GM21825 (cell line): ENCODE measurements at regions not wholly inside any gene's neighbourhood (a gene's known extent, or its start where the extent isn't known, plus 50 kb on each side); places are given as distances from the start of the nearest gene placed in this dataset.
"Not testable (repeated sequence)": the region's sequence is repeated elsewhere in the genome, so short reads cannot be mapped to it uniquely, and the experiment has no call there.

Experiments used
- ATAC-seq: cut with Tn5 transposase; IDR thresholded peaks from one replicate; pipeline ENCODE4 v1.9.1; 2021; ENCODE audit warnings: mild to moderate bottlenecking, moderate library complexity; ENCODE audit not compliant: unreplicated experiment

DNA sequence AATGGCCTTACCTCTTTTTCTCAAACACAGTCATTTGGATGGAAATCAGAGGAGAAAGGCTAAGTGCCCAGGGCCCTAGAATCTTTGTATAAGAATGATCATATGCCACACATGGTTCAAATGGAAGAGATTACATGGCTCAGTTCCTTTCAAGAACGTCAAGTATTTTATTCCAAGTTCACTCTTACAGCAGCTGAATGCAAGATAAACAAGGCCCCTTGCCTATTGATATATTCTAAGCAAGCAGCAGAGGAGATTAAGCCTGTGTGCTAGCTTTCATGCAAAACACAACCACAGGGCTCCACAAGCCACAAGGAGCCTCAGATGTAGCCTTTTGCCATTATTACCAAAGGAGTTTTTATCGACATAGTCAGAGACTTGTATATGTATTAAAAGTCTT, 55.3 kb upstream of the SLCO6A1 start:
- ATAC-seq, result no peak

DNA sequence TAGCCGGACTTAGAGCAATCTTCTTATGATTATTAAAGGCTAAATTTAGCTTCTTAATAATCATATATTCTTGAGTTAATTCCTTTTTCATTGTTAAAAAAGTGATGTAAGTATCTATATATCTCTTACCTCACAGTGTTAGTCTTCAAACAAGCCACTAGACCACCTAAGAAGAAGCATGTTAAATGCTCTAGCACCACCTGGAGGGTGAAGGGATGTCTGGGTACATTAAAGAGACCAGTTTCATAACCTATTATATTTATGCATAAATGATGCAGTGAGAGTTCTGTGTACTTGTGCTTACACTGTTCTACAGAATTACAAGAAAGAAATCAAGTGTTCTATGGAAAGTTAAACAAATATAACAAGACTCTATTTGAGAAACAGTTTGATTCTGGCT, 55.9 kb upstream of the SLCO6A1 start:
- no peak for ATAC-seq

DNA sequence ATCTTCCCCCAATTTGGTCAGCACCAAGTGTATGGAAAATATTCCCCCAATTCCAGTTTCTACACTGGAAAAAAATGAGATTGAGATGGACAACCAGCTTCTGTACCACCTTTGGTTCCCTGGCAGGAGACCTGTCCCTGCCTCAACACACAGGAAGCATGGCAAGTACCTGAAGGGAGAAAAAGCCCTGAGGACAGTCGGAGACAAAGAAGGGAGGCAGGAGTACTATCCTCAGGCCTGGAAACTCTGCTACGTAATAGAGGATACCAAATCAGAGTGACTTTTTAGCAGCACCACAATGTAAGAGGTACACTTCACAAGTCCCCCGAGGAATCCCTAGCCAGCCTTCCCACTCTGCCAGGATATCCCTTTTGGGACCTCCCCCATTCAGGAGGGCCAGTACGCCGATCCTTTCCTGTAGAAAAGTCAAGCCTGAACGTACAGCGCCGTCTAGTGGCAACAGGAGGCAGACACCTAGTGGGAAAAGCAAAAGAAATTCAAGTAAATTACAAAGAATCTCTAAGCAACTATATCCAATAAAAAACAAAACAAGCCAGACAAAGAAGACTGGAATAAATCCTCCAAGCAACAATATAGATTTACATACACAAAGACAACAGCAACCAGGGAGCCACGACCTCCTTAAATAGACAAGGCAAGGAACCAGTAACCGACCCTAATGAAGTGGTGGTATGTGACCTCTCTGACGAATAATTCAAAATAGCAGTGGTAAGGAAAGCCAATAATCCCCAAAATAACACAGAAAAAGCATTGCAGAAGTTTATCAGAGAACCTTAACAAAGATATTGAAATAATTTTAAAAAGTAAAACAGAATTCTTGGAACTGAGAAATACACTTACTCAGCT, 63.3 kb upstream of the SLCO6A1 start:
- no peak for ATAC-seq

DNA sequence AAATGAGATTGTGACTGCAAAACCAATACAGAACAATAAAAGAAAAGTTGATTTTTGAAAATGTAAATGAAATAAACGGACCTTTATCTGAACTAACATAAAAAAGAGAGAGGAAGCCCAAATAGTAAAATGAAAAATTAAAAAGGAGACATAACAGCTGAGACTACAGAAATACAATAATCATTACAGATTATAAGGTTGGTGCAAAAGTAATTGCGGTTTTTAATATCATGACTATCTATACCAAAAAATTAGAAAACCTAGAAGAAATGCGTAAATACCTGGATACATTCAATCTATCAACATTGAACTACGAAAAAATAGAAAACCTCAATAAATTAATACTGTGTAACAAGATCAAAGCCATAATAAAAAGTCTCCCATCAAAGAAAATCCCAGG, 71.9 kb upstream of the SLCO6A1 start:
- ATAC-seq, result no peak

DNA sequence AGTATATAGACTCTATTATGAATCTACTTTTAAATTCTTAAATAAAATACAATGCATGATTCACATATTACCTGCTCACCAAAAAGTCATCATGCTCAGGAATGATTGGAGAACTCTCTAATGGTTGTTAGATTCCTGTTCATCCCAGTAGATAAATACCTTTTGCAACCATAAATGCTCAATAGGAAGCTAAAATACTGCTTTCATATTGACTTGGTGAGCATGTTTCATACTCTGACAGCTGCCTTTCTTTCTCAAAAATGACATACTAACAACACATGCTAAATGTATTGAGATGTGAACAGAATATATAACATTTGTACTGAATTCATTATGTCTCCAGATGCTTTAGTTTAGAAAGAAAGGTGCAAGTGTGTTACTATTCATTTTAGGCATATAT, 79.6 kb upstream of the SLCO6A1 start:
- ATAC-seq, result no peak

DNA sequence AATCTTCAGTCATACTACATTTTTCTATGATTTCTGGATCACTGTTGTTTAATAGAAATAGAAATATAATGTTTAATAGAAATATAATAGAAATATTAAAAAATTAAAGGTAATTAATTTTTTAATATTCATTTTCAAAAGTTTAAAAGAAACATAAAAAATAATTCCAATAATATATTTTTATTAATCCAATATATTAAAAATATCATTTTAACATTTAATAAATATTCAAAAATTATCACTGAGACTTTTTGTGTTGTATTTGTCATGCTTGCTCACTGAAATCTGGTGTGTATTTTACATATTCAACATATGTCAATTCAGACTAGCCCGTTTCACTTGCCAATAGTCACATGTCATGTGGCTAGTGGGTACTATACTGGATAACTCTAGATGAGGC, 80.6 kb upstream of the SLCO6A1 start:
- no peak for ATAC-seq

DNA sequence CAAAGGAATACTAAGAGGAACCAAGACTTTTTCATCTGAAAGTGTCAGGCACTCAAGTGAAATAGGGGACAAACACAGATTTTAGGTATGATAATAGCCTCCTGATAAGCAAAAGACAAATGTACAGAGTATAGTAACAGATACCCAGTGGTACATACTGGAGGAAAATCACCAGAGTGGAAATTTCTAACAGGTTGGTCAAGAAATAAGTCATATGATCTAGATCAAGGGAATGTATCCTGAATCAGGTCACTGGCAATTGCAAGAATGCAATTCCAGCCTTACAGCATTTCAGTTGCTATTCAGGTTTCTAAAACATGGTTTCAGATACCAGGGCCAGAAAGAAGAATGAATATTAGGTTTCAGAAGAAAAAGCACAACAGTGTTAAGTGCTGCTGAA, 82.2 kb upstream of the SLCO6A1 start:
- ATAC-seq, result no peak

DNA sequence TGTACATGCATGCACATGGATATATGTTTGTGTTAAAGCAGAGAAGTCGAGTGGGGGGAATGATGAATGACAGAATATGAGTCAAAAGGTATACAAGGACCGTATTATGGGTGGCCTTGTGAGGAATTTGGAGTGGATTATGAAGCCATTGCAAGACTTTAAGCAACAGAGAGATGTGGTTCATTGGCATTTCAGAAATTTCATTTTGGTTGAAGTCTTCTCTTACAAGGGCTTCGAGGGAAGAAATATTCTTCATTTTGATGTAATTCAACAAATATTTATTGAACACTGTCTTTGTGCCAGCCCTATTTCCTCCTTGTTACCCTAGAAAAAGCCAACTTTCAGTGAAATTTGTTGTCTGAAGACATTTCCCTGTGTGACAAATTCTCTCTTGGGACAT, 83.9 kb upstream of the SLCO6A1 start:
- ATAC-seq, result no peak

DNA sequence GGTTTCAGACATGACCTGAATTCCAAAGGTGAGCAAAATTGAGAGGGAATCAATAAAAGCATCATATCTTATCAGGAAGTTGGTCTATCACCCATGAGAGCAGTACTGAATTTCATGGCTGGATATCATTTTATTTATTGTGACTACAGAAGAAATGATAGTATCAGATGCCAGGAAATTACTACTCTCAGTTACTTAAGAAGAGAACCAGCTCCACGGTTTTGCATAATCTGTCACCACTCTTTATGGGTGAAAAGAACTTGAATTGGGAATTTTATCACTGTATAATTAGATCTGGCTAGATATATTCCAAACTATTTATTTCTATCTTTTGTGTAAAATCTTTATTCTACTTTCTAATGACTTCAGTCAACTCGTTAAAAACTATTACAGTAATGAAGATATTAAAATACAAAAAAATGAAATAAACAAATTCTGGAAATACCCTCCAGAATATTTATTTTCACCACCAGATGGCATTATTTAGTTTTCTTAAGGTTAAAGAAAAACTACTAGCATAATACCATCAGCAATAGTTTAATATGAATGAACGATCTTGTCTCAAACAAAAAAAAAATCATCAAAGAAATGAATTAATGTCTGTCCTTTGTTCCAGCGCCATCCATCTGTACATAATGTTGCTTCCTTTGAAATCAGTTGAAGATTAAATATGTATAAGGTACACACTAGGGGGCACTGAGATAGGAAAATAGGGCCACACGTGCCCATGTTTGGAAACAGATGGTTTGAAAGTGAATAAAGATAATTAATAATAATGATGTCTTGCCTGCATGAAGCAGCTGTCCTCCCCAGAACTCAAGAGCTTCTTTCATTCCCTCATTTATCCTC, 84.7 kb upstream of the SLCO6A1 start:
- ATAC-seq, result no peak

DNA sequence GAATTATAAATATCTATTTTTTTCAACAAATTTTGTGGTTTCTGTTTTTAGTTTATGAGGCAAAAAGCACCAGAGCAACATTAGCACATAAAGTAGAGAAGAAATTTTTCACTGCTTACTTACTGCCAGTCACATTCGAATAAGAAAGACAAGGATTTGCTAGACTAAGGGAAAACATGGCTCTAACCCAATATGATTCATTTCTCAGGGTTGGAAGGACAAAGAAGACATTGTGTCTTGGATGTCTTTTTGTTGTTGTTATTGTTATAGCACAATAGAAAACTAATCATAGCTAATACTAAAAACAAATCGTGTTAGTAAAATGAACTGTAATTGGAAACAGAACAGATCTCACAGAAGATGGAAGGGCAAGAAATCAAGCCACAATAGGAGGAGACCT, 90.9 kb upstream of the SLCO6A1 start:
- ATAC-seq, result no peak

DNA sequence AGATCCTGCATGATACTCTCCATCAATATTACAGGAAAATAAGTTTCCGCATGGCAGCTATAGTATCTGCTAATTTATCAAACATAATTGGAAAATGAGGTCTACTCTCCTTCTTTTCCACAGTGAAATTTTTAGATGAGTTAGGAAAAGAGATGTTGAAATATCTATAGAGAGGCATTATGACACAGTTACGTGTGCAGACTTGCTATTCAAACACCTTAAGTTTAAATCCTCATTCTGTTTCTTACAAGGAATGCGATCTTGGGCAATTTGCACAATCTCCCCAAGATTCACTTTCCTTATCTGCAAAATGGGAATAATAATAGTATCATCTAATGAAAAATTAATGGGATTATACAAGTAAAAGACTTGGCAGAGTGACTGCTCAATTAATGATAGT, 91.7 kb upstream of the SLCO6A1 start:
- ATAC-seq, result no peak

DNA sequence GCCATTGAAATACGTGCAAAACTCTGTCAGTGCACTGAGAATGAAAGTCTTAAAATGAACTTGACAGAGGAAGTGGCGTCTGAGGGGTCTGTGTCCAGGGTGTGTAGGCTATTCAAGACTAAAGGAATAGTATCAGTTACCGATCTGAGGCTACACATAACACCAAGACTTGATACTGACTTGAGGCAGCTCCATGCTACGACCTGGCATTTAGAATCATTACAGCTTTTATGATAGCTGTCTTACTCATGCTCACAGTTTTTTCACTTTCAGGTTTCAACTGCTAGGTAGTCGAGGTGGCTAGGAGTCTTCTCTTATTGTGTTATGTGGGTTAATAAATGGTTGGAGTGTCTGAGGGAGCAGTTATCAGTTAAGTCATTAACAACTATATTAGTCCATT, 92.8 kb upstream of the SLCO6A1 start:
- ATAC-seq, result peak; percentile 64

DNA sequence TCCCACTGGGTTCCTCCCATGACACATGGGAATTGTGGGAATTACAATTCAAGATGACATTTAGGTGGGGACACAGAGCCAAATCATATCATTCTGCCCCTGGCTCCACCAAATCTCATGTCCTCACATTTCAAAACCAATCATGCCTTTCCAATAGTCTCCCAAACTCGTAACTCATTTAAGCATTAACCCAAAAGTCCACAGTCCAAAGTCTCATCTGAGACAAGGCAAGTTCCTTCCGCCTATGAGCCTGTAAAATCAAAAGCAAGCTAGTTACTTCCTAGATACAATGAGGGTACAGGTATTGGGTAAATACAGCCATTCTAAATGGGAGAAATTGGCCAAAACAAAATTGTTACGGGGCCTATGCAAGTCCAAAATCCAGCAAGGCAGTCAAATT, 93.8 kb upstream of the SLCO6A1 start:
- ATAC-seq, result not testable (repeated sequence)

DNA sequence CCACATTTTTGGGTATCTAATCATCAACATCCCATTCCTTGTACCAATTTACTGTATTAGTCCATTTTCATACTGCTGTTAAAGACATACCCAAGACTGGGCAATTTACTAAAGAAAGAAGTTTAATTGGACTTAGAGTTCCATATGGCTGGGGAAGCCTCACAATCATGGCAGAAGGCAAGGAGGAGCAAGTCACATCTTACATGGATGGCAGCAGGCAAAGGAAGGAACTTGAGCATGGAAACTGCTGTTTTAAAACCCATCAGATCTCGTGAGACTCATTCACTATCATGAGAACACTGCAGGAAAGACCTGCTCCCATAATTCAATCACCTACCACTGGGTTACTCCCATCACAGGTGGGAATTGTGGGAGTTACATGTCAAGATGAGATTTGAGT, 95.4 kb upstream of the SLCO6A1 start:
- no peak for ATAC-seq

DNA sequence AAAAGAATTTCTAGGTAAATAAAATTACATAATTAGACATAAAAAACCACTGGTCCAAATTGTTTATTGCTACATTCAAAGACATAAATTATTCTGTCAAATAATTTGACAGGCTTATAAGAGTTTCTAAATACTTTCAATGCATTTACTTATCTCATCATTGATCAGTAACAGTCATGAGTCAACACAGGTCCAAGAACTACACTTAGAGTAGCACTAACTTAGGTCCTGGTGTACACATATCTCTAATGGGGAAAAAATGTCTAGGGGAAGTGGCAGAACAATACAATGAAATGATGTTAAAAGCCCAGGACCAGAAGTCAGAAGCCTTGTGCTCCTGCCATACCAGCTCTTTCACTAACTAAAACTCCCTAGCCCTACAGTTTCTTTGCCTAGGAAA, 96.5 kb upstream of the SLCO6A1 start:
- no peak for ATAC-seq

DNA sequence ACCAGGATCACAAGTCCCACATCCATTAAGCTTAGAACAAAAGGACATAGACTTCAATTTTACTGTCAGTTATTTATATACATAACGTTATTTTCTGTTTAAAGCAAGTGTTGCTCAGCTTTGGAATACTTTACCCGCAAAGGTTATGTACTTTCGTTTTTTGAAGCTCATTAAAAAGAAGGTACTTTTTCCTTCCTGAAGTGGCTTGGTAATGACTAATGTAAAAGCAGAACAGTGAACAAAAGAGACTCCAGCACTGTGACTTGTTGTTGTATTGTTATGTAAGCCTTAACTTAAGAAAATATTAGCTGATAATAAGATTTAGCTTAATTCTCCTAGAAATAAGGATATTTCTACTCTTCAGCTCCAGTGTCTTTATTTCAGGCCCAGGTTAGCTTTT, 97.3 kb upstream of the SLCO6A1 start:
- peak; percentile 88 for ATAC-seq

DNA sequence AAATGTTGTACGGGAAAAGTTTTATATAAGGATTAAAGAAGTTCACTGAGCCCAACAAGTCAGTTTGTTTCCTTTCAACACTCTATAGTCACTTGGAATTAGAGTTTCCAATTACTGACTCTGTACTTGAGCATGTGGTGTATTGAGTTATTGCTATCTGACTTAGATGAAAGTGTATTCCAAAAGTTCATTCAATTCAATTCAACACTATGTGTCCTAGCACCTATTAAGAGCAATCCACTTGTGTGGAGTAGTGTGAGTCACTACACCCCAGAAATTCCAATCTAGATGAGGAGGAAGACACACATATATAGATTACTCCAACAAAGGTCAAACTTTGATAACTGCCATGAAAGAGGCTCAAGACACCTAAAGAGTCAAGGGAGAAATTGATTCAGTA, 98.2 kb upstream of the SLCO6A1 start:
- no peak for ATAC-seq

DNA sequence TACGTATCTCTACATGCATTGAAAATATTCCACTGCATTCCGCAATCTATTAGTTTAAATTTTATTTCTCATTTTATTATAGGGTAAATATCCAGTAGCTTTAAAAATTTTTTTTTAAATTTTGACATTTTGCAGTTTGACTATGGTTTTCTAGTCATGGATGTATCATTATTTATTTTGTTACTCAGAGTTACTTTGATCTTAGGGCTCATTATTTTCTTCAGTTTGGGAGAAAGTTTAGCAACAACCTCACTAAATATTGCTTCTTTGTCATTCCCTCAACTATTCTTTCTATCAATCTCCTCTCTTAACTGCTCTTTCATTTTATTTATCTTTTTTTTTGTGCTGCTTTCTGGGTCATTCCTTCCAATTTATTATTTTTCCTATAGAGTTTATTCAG, 100.5 kb upstream of the SLCO6A1 start:
- ATAC-seq, result no peak

DNA sequence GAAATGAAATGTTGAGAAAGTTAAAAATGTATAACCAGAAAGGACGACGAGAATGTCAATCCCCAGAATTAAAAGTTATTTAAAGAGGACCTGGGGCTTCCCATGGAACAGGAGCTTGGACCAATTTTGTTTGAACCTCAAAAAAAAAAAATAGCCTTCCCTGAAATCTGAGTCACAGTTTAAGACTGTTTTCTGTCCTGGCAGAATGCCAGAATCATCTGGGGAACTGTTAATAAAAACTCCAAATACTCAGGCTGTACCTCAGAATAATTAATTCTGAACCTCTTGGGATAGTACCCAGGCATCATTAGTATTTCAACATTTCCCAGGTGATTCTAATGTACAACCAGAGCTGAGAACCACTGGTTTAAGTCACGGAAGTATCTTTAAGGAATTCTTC, 102.2 kb upstream of the SLCO6A1 start:
- no peak for ATAC-seq

DNA sequence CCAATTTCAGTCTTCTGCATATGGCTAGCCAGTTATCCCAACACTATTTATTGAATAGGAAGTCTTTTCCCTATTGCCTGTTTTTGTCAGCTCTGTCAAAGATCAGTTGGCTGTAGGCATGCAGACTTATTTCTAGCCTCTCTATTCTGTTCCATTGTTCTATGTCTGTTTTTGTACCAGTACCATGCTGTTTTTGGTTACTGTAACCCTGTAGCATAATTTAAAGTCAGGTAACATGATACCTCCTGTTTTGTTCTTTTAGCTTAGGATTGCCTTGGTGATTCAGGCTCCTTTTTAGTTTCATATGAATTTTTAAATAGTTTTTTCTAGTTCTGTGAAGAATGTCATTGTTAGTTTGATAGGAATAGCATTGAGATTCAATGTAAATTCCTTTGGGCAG, 104.9 kb upstream of the SLCO6A1 start:
- no peak for ATAC-seq

DNA sequence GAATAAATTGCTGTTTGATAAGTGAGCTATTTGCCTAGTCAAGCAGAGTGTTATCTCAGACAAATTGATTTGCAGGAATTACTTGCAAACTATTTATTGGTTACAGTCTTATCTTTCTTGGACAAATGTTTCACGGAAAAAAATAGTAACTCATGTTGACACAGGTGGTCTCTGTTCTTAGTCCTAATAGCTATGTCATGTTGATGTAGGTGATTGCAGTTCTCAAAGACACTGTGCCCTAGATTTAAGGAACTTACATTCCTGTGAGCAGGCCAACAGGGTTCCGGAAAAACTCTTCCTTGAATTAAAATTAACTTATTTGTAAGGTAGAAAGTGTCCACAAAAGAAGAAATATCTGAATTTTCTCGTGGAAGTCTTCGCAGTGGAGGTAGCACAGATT, 109.6 kb upstream of the SLCO6A1 start:
- ATAC-seq, result no peak

DNA sequence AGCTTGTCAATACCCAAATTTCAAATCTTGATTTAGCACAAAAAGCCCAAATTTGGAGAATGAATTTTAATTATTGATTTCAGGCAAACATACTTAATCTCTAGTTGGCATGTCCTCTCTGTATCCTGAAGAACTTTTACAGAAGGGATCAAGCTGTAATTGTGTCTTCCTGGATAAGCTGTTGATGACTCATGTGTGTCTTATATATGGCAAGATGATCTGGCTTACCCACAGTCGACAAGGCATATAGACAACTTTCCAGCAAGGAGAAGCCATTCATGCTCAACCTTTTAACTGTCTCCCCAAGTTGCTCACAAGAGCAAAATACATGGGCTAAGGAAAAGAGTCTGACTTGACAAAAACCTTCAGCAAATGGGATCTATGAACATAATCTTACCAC, 112.5 kb upstream of the SLCO6A1 start:
- ATAC-seq, result no peak
